ELR (cell line): ENCODE measurements at regions not wholly inside any gene's neighbourhood (a gene's known extent, or its start where the extent isn't known, plus 50 kb on each side); places are given as distances from the start of the nearest gene placed in this dataset.
"Not testable (repeated sequence)": the region's sequence is repeated elsewhere in the genome, so short reads cannot be mapped to it uniquely, and the experiment has no call there.

ENCODE experiments used
- DNase-seq: peaks from one replicate; pipeline ENCODE4 v3.0.0-alpha.2; 2015; ENCODE audit warnings: low read depth

DNA sequence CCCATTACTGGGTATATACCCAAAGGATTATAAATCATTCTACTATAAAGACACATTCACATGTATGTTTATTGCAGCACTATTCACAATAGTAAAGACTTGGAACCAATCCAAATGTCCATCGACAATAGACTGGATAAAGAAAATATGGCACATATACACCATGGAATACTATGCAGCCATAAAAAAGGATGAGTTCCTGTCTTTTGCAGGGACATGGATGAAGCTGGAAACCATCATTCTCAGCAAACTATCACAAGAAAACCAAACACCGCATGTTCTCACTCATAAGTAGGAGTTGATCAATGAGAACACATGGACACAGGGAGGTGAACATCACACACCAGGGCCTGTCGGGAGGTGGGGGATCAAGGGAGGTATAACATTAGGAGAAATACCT, 62.2 kb upstream of the FBXL17 start:
- DNase-seq: not testable (repeated sequence)

DNA sequence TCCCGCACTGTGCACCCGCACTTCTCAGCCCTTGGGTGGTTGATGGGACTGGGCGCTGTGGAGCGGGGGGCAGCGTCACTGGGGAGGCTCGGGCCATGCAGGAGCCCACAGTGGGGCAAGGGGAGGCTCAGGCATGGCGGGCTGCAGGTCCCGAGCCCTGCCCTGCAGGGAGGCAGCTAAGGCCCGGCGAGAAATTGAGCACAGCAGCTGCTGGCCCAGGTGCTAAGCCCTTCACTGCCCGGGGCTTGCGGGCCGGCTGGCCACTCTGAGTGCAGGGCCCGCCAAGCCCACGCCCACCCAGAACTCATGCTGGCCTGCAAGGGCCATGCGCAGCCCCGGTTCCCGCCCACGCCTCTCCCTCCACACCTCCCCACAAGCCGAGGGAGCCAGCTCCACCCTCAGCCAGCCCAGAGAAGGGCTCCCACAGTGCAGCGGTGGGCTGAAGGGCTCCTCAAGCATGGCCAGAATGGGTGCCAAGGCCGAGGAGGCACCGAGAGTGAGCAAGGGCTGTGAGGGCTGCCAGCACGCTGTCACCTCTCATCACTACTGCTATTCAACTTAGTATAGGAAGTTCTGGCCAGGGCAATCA, 60.3 kb upstream of the FBXL17 start:
- not testable (repeated sequence) for DNase-seq

DNA sequence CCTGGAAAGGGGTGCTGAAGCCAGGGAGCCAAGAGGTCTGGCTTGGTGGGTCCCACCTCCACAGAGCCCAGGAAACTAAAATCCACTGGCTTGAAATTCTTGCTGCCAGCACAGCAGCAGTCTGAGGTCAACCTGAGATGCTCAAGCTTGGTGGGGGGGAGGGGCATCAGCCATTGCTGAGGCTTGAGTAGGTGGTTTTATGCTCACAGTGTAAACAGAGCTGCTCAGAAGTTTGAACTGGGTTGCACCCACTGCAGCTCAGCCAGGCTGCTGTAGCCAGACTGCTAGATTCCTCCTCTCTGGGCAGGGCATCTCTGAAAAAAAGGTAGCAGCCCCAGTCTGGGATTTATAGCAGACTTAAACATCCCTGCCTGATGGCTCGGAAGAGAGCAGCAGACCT, 55.5 kb upstream of the FBXL17 start:
- DNase-seq: no peak

DNA sequence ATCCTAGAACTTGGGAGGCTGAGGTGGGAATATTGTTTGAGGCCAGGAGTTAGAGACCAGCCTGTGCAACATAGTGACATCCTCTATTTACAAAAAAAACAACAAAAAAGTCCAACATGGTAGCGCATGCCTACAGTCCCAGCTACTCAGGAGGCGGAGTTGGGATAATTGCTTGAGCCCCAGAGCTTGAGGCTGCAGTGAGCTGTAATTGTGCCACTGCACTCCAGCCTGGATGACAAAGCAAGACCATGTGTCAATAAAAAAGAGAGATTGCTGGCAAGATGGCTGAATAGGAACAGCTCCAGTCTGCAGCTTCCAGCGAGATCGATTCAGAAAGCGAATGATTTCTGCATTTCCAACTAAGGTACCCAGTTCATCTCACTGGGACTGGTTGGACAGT, 54.8 kb upstream of the FBXL17 start:
- no peak for DNase-seq

DNA sequence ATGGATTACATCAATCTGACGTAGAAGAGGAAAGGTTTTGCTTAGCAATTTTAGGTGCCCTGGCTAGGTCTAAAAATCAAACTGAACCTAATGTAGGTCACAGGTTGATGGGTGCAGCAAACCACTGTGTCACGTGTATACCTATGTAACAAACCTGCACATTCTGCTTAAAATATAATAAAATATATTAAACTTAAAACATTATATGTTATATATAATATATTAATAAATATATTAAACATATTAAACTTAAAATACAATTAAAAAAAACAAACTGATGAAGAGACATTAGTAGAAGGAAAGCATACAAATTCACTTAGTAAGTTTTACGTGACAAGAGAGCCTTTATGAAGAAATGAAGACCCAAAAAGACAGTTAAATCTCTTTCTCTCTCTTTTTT, 51.7 kb upstream of the FBXL17 start:
- no peak for DNase-seq

DNA sequence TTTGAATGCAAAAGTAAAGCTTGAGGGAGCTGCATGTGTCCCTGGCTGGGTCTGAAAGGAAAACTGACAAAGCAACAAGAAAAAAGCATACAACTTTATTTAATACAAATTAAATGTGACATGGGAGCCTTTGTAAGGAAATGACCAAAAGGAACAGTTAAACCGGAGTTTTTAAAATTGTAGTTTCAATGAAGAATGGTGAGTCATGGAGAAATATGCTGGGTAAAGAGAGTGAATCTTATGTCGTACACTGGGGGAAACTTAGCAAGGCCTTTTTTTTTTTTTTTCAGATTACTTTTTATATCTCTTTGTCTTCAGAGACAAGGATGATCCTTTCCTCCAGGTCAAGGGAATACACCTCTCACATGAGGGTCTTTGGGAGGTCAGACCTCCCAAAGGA, 50.1 kb upstream of the FBXL17 start:
- DNase-seq: peak; percentile 64
